ENCODE measurements at regions not wholly inside any gene's neighbourhood (a gene's known extent, or its start where the extent isn't known, plus 50 kb on each side); places are given as distances from the start of the nearest gene placed in this dataset.
A peak's percentile ranks its signal among the peaks of the same experiment; 100 is the strongest.

DNA sequence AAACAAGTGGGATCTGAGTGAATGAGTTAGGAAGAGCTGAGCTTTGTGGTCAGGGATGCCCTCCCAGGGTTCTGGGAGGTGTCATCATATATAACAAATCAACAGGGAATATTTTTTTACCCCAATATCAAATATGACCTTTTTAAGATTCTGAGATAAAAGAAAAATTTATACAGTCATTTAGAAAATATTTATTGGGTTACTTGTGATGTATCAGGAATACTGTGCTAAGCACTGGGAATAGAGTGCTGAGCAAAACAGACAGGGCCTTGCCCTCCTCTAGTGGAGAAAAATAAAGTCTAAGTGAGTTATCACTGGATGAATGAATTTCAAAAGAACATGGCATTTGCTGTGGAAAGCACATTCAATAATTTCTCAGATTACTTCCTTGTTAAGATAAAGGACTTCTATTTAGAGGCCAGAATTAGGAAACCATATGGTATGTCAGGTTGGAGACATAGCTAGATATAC lies 102.9 kb downstream of the BOD1 start:
- H3K4ac ChIP-seq (ENCODE audit: low read depth, low read length) = no peak overlapping the region; the same call in 1 of the 2 replicates
- TF ChIP-seq RFX5 (IDR thresholded peaks at IDR 0.05; ENCODE audit: low read depth, low read length) = no peak
- no peak for TF ChIP-seq RAD21 (IDR thresholded peaks at IDR 0.05; ENCODE audit: low read length)
- no peak for TF ChIP-seq USF2 (IDR thresholded peaks at IDR 0.05; ENCODE audit: low read depth, low read length)
- TF ChIP-seq CTCF (conservative IDR thresholded peaks at IDR 0.05; ENCODE audit: low read depth, low read length) = peak; percentile 24; the same call in 1 of the 2 replicates
- TF ChIP-seq SMC3 (IDR thresholded peaks at IDR 0.05; ENCODE audit: low read depth, low read length) = no peak
- TF ChIP-seq CHD1 (IDR thresholded peaks at IDR 0.05; ENCODE audit: low read depth, low read length) = no peak
- no peak for TF ChIP-seq BHLHE40 (IDR thresholded peaks at IDR 0.05; ENCODE audit: low read depth, low read length)
- ATAC-seq (ENCODE audit: low read depth) (peak; percentile 56), DNase-seq (peak; percentile 34)
- peak overlapping the region; percentile 42; the same call in 1 of the 2 replicates for H3K18ac ChIP-seq (ENCODE audit: low read depth, low read length)
- H3K23ac ChIP-seq (ENCODE audit: low read depth, low read length) = no peak overlapping the region
- H3K9me1 ChIP-seq (ENCODE audit: insufficient read depth, low read length) = peaks cover 9% of the 10 kb centered on the region
- no TSS peak for BruUV-seq (replicated peaks)
- no peak overlapping the region for H2AFZ ChIP-seq (replicated peaks; ENCODE audit: low read length, poor library complexity)
- H3K79me1 ChIP-seq (ENCODE audit: low read depth in 1 of 2, low read length in 2 of 2) = no peaks in the 10 kb centered on the region
- H3K4me1 ChIP-seq (ENCODE audit: control insufficient read depth, insufficient read depth, low read length) = peaks cover 8% of the 10 kb centered on the region; the same call in 1 of the 2 replicates
- no peak overlapping the region for H2BK20ac ChIP-seq (ENCODE audit: low read depth, low read length)
- no peaks in the 10 kb centered on the region for H3K36me3 ChIP-seq (ENCODE audit: control insufficient read depth, insufficient read depth, low read length)
- 0 out of 2 replicates have a peak overlapping the region, but pooled peaks have one; percentile 74 for H4K91ac ChIP-seq (ENCODE audit: insufficient read depth, low read depth, low read length)
- H2BK120ac ChIP-seq (ENCODE audit: low read depth, low read length) = peak overlapping the region; percentile 75; the same call in 1 of the 2 replicates
- H4K20me1 ChIP-seq (ENCODE audit: insufficient read depth, low read length) = no peaks in the 10 kb centered on the region
- no peak overlapping the region for H2AK5ac ChIP-seq (ENCODE audit: low read depth, low read length)
- H3K56ac ChIP-seq (ENCODE audit: extremely low read depth, insufficient read depth, low read length) = no peak overlapping the region
- POLR2A ChIA-PET (ENCODE audit: unreplicated experiment) = no interaction called here
- H3K14ac ChIP-seq (replicated peaks; ENCODE audit: low read depth, low read length) = no peak overlapping the region
- no peak overlapping the region for H3K27ac ChIP-seq (ENCODE audit: insufficient read depth, low read length)
- H4K8ac ChIP-seq (ENCODE audit: low read depth in 2 of 2, low read length in 2 of 2) = 0 out of 4 replicates have a peak overlapping the region, but pooled peaks of 1 of the 2 experiments have one; percentile 47
- no peak overlapping the region for H3K4me3 ChIP-seq (ENCODE audit: insufficient read depth, low read depth, low read length)
- dilution Hi-C loops (cut with HindIII; ENCODE audit: low sequenced_read_pairs, unreplicated experiment) = no loop called here
- H3K4me2 ChIP-seq (ENCODE audit: low read depth, low read length) = no peak overlapping the region
- CTCF ChIA-PET = interaction anchor here (0.6 to 1.5 kb wide), 4 partner anchors 17 to 59 kb away, joined by 3 to 4 read pairs (median 3); no protein-coding TSS in a partner anchor
- intact Hi-C loops (cut with micrococcal nuclease) = no loop called here
- H2AK9ac ChIP-seq (replicated peaks; ENCODE audit: low read depth, low read length, poor library complexity) = no peak overlapping the region
- H3K27me3 ChIP-seq (ENCODE audit: control insufficient read depth, insufficient read depth, low read length) = no peaks in the 10 kb centered on the region
- in situ Hi-C loops (cut with MboI; ENCODE audit: low sequenced_read_pairs) = no loop called here
- H4K5ac ChIP-seq (ENCODE audit: low read depth, low read length) = peak overlapping the region; percentile 62; the same call in 1 of the 2 replicates
- no peaks in the 10 kb centered on the region for H3K9me3 ChIP-seq (ENCODE audit: control insufficient read depth, insufficient read depth, low read length)
- H3K9ac ChIP-seq (ENCODE audit: low read depth, low read length) = no peak overlapping the region
- H2BK15ac ChIP-seq (ENCODE audit: low read depth, low read length) = 0 out of 3 replicates have a peak overlapping the region, but pooled peaks have one; percentile 16
- H2BK5ac ChIP-seq (ENCODE audit: low read depth, low read length, poor library complexity, severe bottlenecking) = peak overlapping the region; percentile 17
